GM12878 (cell line): ENCODE measurements at regions not wholly inside any gene's neighbourhood (a gene's known extent, or its start where the extent isn't known, plus 50 kb on each side); places are given as distances from the start of the nearest gene placed in this dataset.

Experiments
- IKZF1 ChIP-seq: fragments of 450-650 bp; conservative IDR thresholded peaks from 2 replicates; pipeline ENCODE4 v1.6.1; 2017; ENCODE audit warnings: antibody characterized with exemption, mild to moderate bottlenecking
- PML ChIP-seq: IDR thresholded peaks from 2 replicates; pipeline ENCODE4 v1.6.1; 2012; ENCODE audit warnings: low read length, inconsistent platforms
- SPI1 ChIP-seq: IDR thresholded peaks from 2 replicates; pipeline ENCODE4 v1.6.1; 2011; ENCODE audit warnings: low read depth, mild to moderate bottlenecking, low read length, moderate library complexity, borderline replicate concordance; ENCODE audit not compliant: insufficient read depth
- TF ChIP-seq, protein P1 (sequence below): fragments of 450-650 bp; IDR thresholded peaks from 2 replicates; pipeline ENCODE4 v1.6.1; 2018; ENCODE audit warnings: mild to moderate bottlenecking, low read depth, moderate library complexity; ENCODE audit not compliant: partially characterized antibody
- TF ChIP-seq, protein P2 (sequence below): fragments of 450-650 bp; IDR thresholded peaks from 2 replicates; pipeline ENCODE4 v1.6.1; 2018; ENCODE audit warnings: borderline replicate concordance, mild to moderate bottlenecking; ENCODE audit not compliant: partially characterized antibody
- TF ChIP-seq, protein P3 (sequence below): IDR thresholded peaks from 2 replicates; pipeline ENCODE4 v1.6.1; 2012; ENCODE audit warnings: improper control_type of control experiment, low read depth, low read length; ENCODE audit not compliant: insufficient replicate concordance

DNA sequence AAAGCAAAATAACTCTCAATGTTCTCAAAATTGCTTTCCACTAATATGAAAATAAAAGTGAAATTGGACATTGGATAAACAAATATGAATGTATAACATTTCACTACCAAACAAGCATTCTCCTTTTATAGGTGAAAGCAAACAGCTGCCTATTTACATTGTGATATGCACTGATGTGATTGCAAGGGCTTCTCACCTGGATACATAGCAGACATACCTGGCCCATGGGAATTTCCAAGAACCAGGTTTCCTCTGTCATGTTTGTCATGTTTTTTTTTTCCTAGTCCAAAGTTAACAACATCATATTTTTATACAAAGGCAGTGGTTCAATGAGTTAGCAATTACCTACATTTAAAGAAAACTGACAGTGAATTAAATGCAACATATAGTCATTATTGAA is 228.5 kb downstream of the ANKRD50 start (continued):
- TF ChIP-seq, protein P1, sequence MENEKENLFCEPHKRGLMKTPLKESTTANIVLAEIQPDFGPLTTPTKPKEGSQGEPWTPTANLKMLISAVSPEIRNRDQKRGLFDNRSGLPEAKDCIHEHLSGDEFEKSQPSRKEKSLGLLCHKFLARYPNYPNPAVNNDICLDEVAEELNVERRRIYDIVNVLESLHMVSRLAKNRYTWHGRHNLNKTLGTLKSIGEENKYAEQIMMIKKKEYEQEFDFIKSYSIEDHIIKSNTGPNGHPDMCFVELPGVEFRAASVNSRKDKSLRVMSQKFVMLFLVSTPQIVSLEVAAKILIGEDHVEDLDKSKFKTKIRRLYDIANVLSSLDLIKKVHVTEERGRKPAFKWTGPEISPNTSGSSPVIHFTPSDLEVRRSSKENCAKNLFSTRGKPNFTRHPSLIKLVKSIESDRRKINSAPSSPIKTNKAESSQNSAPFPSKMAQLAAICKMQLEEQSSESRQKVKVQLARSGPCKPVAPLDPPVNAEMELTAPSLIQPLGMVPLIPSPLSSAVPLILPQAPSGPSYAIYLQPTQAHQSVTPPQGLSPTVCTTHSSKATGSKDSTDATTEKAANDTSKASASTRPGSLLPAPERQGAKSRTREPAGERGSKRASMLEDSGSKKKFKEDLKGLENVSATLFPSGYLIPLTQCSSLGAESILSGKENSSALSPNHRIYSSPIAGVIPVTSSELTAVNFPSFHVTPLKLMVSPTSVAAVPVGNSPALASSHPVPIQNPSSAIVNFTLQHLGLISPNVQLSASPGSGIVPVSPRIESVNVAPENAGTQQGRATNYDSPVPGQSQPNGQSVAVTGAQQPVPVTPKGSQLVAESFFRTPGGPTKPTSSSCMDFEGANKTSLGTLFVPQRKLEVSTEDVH = no peak
- TF ChIP-seq PML (no peak), IKZF1 (no peak), SPI1 (no peak)
- TF ChIP-seq, protein P2, sequence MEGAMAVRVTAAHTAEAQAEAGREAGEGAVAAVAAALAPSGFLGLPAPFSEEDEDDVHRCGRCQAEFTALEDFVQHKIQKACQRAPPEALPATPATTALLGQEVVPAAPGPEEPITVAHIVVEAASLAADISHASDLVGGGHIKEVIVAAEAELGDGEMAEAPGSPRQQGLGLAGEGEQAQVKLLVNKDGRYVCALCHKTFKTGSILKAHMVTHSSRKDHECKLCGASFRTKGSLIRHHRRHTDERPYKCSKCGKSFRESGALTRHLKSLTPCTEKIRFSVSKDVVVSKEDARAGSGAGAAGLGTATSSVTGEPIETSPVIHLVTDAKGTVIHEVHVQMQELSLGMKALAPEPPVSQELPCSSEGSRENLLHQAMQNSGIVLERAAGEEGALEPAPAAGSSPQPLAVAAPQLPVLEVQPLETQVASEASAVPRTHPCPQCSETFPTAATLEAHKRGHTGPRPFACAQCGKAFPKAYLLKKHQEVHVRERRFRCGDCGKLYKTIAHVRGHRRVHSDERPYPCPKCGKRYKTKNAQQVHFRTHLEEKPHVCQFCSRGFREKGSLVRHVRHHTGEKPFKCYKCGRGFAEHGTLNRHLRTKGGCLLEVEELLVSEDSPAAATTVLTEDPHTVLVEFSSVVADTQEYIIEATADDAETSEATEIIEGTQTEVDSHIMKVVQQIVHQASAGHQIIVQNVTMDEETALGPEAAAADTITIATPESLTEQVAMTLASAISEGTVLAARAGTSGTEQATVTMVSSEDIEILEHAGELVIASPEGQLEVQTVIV = no peak
- TF ChIP-seq, protein P3, sequence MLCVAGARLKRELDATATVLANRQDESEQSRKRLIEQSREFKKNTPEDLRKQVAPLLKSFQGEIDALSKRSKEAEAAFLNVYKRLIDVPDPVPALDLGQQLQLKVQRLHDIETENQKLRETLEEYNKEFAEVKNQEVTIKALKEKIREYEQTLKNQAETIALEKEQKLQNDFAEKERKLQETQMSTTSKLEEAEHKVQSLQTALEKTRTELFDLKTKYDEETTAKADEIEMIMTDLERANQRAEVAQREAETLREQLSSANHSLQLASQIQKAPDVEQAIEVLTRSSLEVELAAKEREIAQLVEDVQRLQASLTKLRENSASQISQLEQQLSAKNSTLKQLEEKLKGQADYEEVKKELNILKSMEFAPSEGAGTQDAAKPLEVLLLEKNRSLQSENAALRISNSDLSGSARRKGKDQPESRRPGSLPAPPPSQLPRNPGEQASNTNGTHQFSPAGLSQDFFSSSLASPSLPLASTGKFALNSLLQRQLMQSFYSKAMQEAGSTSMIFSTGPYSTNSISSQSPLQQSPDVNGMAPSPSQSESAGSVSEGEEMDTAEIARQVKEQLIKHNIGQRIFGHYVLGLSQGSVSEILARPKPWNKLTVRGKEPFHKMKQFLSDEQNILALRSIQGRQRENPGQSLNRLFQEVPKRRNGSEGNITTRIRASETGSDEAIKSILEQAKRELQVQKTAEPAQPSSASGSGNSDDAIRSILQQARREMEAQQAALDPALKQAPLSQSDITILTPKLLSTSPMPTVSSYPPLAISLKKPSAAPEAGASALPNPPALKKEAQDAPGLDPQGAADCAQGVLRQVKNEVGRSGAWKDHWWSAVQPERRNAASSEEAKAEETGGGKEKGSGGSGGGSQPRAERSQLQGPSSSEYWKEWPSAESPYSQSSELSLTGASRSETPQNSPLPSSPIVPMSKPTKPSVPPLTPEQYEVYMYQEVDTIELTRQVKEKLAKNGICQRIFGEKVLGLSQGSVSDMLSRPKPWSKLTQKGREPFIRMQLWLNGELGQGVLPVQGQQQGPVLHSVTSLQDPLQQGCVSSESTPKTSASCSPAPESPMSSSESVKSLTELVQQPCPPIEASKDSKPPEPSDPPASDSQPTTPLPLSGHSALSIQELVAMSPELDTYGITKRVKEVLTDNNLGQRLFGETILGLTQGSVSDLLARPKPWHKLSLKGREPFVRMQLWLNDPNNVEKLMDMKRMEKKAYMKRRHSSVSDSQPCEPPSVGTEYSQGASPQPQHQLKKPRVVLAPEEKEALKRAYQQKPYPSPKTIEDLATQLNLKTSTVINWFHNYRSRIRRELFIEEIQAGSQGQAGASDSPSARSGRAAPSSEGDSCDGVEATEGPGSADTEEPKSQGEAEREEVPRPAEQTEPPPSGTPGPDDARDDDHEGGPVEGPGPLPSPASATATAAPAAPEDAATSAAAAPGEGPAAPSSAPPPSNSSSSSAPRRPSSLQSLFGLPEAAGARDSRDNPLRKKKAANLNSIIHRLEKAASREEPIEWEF = no peak
